CD1c-positive myeloid dendritic cell (primary cell): ENCODE measurements at regions not wholly inside any gene's neighbourhood (a gene's known extent, or its start where the extent isn't known, plus 50 kb on each side); places are given as distances from the start of the nearest gene placed in this dataset.

Experiments
- DNase-seq: peaks from one replicate; pipeline ENCODE4 v3.0.0-alpha.2; 2016; ENCODE audit errors: extremely low spot score

DNA sequence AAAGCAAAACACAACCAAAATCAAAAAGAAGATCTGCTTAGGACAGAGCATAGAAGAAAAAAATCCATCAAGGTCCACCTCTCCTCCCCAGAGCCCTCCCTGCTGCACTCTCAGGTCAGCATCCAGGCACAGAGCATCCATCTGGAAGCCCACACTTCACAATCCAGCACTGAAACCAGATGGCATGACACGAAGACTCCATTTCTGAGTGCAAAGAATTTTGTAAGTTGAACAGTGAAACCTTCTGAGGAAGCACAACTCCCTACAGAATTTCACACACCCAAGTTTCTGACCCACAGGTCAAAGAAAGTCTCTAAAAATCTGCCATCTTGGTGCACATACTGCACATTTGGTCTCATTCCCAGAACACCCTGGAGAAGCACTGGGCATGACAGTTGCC lies 128.8 kb upstream of the STXBP5 start:
- DNase-seq = no peak

DNA sequence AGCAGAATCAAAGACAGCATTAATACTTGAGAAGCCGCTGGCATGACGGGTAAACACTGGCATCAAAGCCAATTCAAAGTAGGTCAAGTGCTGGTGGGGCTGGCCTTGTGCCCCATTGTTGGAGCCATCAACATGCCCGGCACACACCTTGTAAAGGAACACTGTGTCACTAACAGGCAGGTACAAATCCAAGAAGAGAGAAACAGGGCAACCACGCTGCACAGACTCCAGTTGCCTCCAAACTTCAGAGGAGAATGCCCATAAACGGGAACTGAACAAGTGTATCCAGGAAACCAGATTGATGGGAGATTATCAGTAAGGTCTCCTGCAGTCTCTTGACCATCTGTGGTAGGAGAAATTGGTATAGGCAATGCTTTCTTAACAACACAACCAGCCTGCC lies 127.0 kb upstream of the STXBP5 start:
- DNase-seq = no peak

DNA sequence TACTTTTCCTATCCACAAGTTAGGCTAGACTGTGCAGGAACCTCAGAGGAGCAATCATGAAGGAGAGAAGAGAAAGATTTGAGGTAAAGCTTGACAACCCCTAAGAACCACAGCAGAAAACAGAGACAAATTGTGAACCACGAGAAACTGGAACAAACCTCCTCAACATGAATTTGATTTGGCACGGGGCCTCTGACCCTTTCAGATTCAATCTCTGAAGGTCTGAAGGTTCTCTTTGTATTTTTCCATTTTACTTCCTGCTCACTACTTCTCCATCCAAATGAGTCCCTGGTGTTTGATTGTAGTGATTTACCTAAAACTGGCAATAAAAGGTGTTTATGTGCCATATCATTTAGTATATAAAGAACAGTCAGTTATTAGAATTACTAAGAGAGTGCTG lies 126.1 kb upstream of the STXBP5 start:
- DNase-seq = no peak

DNA sequence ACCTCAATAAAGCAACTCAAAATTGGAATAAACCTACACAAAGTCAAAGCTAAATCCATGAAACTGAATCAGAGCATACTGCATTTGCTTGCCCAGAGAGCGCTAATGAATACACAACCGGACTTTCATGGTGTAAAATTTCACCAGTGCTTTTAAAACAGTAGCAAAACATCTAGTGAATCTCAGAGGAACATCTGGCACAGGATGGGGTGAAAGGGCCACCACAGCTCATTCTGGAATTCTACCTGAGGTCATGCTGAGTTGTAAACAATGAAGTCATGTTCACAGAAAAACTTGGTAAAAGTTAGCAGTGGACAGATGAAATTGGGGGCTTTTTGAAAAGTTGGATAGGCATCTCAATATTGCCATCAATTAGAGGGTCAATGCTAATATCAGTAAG lies 125.6 kb upstream of the STXBP5 start:
- DNase-seq = no peak

DNA sequence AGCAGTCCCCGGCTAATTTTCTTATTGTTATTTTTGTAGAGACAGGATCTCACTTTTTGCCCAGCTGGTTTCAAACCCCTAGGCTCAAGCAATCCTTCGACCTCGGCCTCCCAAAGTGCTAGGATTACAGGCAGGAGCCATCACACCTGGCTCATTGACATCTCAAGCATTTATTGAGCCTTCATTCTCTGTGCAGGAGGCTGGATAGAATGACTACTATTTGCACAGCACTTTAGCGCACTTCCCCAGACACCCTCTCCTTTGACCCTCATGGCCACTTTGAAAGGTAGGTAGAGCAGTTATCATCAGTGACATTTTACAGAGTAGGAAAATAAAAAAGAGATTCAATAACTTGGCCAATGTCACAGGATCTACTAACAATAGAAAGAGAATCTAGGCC lies 124.0 kb upstream of the STXBP5 start:
- DNase-seq = no peak

DNA sequence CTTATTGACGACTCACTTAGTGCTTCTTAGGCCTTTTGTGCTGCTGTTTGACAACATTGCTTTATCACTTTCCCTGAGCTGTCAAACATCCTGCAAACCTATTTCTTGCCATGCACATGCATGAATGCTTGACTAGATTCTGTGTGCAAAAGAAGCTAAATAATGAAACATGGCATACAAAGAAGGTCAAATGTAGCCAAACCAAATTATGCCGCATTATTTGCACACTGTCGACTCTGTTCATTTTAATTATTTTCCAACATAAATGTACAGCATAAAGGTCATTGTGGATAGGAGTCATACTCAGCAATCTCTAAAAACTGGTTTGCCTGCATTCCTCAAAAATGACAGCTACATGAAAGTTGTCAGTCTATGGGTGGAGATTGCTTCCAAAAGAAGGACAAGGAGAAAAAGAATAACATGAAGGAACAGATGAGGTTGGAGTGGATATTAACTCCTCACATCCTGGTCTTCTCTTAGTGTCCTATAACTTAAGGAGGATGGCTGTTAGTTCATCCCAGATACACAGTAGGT lies 123.1 kb upstream of the STXBP5 start:
- DNase-seq = no peak

DNA sequence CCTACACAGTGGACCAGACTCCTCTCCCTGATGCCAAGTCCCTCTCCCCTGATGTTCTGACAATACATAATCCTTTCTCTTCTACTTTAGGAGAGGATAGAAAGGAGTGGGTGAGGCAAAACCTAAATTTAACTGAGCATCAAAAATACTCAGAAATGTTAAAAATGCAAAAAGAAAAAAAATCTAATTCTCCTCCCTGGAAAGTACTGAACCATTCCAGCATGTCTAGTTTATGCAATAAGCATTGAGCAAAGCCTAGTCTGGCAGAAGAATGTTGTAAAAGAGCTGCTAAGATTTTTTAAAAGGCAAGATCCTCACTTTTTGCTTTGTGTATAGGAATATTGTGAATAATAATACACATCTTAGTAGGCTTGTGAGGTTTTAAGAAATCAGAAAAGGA lies 116.6 kb upstream of the STXBP5 start:
- no peak for DNase-seq

DNA sequence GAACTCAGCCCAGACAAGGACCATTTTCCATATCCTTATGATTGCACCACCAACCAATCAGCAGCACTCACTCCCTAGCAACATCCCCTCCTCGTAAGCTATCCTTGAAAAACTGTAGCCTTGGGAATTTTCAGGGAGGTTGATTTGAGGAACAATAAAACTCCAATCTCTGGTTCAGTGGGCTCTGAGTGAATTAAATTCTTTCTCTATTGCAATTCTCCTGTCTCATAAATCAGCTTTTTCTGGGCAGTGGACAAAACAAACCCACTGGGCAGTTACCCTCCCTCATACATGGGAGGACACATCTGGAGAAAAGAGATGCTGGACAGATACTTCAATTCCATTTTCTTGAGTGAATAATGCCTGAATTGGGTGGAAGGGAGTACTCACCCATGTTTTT lies 115.4 kb upstream of the STXBP5 start:
- DNase-seq = no peak

DNA sequence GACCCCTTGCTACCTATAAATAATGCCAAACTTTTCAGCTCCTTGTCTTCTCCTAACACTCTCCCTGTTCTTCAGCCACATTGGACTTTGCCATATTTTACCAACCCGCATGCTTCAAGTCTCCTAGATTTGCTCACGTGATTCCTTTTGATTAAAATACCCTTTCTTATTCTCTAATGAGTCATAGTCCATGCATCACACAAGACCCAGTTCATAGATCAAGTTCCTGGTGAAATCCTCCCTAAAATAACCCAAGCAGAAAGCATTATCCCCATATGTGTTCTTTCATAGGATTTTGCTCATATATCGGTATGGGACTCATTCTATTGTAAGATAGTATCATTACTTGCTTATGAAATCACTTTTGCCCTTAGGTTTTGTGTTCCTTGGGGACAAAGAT lies 108.9 kb upstream of the STXBP5 start:
- DNase-seq = no peak

DNA sequence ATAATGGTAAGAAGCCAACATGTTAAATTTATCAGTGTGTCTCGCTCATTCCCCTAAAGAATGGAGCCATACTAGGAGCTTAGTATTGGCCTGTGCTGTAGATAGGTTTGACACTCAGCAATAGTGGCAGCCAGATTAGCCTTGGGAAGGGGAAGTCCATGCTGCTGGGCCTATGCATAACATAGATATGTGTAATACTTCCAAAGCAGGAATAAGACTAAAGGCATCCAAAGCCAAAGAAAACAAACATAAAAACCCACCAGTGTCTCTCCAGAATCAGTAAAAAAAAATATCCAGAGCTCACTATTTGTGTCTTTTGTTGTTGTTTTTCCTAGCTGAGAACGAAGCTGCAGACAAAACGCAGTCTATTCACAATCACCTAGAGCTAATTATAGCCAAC lies 104.2 kb upstream of the STXBP5 start:
- no peak for DNase-seq

DNA sequence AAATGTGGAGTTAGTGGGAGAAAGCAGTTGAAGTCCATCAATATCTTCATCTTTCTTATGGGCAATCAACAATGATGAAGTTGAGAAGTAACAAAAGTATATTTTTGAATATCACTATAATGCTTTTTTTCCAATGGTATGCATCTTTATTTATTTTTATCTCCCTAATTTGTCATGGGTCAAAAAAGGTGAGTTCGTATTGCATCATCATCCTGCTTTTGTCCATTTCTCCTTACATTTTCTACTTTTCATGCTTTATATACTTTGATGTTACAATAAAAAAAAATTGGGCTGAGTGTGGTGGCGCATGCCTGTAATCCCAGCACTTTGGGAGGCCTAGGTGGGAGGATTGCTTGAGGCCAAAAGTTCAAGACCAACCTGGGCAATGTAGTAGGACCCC lies 101.2 kb upstream of the STXBP5 start:
- no peak for DNase-seq

DNA sequence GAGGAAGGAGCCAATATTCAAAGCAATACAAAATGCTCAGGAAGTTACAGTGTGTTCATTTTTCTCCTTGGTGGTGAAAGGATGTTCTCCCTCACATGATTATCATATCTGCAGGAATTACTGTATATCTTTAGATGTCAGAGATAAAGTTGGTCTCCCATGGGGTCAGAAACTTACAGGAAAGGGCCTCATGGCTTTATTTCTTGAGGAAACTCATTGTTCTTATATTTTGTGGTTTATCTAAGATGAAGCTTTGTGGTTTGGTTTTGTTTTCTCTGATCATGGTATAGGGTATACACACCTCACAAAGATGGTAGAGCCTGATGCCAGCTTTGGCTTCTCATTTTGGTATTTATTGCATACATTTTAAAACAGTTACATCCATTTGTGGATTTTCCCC lies 100.5 kb upstream of the STXBP5 start:
- no peak for DNase-seq

DNA sequence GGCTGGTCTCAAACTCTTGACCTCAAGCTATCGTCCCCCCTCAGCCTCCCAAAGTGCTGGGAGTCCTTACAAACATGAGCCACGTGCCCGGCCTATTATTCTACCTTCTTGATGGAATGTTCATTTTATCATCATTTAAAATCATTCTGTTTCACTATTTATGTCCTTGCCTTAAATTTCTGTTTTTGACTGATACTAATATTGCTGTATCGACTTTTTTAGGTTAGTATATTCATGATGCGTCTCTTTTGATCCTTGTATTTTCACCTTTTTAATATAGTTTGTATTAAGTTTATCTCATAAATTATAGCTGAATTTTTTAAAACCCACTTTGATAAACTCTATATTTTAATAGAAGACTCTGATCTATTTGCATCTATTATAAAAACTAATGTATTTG lies 98.4 kb upstream of the STXBP5 start:
- DNase-seq = no peak

DNA sequence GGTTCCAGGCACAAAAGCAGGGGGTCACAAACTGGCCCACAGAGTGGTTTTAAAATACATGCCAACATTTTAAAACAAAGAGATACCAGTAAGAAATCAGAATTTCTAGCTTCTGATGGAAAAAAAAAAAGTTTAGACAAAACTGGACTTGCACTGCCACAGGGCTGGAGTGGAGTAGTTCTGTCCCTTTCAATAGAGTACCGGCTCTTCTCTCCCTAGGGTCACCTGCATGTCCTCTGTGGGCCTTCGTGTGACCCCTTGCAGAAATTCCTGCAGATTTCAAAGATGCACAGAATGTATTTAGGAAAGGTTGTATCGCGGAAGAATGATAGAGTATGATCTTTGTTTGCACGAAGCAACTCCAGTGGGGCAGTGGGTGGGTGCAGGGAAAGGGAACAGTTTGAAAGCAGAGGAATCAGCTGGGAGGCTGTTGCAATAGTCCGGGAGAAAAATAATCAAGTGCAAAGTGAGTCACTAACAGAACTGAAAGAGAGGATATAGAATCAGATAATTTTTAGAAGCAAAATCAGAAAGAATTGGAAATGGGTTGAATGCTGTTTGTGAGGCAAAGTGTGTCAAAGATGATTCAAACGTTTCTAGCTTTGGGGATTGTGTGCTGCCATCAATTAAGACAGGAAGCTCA lies 97.3 kb upstream of the STXBP5 start:
- peak; percentile 65 for DNase-seq

DNA sequence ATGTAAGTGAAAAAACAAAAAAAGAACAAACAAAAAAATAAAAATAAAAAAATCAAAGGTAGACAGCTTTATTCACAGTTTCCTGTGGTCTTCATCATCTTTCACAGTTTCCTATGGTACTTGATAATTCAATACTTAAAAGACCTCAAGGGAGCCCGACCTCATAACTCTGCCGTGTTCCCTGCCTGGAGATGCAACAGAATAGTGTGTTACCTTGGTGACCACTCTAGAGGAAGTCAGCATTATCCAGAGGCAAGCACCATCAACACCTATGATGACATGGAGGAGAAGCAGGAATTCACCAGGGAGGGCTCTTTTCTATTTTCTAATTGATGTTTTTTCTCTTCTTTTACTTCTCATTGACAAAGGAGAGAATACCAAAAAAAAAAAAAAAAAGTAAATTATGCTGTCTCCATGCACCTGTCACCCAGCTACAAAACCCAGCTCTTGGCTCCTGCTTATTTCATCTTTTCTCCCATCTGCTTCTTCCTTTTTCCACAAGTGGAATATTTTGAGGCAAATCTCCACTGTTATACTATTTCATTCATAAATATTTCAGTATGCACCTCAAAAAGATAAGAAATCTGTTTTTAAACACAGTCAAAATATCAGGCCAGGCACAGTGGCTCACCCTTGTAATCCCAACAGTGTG lies 95.8 kb upstream of the STXBP5 start:
- DNase-seq = no peak

DNA sequence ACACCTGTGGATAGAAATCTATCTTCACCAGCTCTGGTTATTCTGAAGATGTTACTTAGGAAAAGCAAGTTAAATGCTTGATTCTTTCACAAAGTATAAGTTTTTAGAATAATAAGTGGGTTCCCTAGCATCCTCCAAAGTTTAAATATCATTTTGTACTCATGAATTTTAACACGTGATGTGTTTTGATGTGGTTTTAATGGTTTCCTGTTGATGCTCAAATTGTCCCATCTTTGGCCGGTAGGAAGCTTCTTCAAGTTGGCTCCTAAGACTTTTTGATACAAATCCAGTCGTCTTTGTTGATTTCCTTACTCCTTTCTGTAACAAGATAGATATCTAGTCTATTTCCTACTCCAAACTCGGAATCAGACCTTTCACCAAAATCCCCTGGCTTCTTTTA lies 94.5 kb upstream of the STXBP5 start:
- no peak for DNase-seq

DNA sequence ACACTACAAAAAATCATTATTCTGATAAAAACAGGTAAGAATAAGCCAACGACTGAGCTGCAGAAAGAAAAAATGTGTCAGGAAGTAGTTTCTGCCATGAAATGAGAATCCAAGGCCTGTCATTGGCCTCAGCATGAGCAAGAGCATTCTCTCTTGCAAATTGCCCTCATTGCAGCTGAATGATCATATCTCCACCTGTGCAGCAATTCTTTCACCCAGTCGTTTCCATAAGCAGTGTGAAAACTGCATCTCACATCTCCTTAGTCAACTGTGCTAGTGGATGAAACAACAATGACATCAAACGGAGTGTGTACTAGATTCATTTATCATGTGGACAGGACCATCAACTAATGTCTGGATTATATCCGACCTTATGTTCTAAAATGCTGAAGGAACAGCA lies 88.2 kb upstream of the STXBP5 start:
- no peak for DNase-seq

DNA sequence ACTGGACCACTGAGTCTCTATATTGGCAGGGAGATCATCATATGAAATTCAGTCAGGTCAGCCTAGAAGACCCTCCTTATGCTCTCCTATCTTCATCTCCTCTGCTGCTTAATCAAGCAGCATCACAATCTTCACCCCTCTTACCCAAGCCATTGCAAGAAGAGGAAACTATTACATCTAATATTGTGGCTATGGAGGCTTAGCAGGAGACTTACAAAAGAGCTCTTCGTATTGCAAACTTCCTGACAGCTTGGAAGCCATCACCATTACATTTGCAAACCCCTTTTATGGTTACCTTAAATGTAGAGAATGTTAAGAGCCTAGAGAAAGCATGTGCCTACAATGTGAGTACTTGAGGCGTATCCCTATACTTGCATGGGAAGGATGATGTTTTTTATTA lies 87.2 kb upstream of the STXBP5 start:
- DNase-seq = no peak

DNA sequence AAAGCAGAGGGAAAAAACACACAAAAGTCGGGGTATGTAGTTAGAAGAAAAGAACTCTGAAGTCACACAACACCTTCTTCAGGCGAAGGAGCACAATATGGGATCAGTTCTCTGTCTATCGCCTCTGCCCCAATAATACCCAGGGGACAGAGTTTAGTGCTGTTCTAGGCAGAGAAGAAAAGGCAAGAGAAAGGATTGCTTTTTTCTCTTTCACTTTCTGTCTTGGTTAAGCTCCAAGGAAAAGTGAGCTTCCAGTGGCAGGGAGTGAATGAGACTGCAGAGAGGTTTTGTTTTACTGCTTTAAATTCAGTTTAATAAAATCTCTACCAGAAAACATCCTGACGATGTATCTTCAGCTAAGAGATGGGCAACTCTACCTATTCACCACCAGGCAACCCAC lies 86.6 kb upstream of the STXBP5 start:
- DNase-seq = no peak

DNA sequence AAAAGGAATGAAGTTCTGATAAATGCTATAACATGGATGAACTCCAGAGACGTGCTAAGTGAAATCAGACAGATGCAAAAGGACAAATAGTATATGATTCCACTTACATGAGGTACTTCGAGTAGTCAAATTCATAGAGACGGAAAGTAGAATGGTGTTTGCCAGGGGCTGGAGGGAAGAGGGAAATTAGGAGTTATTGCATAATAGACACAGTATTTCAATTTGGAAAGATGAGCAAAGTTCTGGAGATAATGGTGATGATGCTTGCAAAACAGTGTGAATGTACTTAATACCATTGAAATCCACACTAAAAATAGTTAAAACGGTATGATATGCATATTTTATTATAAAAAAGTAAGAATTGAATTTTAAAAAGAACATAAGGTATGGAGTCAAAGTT lies 84.9 kb upstream of the STXBP5 start:
- DNase-seq = no peak

DNA sequence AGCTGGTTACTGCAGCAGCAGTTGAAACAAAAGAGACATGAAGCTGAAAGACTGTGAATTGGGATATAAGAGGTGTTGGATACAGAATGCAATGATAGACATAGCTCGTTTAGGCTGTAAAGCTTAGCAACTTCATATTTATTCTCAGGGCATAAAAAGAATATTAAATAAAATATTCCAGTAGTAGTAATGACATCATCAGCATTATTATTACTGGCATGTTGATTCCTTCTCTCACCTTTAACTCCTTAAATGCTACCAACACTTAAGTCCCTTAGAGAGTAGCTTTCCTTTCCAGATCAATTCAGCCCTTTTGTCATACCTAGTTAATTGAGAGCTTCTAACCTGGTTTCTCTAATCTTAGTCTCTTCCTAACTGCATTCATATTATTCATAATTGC lies 81.4 kb upstream of the STXBP5 start:
- DNase-seq = no peak

DNA sequence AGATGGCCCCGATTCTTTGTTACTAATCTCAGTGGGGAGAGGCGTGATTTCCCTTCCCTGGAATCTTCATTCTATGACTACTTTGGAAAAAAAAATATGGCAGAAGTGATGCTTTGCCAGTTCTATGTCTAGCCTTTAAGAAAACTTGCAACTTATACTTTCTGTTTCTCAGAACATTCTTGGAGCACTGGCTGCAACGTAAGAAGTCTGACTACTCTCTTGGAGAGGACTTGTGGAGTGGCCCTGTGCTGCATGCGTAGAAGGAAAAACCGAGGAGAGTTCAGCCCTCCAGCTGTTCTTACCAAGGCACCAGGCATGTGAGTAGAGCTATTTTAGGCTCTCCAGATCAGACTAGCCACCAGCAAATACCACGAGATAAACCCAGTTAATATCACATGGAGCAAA lies 77.6 kb upstream of the STXBP5 start:
- DNase-seq = no peak

DNA sequence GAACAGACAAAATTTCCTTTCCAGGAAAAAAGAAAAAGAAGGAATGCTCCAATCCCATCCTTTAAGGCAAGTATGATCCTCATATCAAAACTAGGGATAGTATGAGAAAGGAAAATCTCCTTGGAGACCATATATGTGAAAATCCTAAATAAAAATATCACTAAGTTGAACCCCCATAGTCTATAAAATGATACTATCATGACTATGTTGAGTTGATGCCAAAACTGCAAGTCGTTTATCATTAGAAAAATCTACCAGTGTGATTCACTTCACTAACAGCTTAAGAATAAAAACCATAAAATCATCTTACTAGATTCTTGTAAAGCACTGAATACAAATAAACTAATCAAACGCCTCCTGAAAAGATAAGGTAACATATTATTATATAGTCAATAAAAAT lies 76.6 kb upstream of the STXBP5 start:
- no peak for DNase-seq

DNA sequence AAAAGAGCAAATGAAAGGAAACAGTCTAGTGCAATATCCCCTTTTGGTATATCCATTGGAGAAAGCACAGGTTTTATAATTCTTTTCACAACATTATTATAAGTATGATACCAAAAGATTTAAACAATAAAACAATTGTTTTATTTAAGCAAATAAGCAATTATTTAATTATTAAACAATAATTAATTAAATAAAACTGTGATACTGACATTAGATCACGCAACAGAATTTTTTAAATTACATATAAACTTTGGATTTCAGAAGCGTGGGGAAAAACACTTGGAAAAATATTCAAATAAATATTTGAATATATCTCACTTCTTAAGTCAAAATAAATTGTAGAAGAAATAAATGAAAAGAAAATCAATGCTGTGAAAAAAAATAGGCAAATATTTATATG lies 76.2 kb upstream of the STXBP5 start:
- no peak for DNase-seq
